ENCODE measurements at regions not wholly inside any gene's neighbourhood (a gene's known extent, or its start where the extent isn't known, plus 50 kb on each side); places are given as distances from the start of the nearest gene placed in this dataset.

DNA sequence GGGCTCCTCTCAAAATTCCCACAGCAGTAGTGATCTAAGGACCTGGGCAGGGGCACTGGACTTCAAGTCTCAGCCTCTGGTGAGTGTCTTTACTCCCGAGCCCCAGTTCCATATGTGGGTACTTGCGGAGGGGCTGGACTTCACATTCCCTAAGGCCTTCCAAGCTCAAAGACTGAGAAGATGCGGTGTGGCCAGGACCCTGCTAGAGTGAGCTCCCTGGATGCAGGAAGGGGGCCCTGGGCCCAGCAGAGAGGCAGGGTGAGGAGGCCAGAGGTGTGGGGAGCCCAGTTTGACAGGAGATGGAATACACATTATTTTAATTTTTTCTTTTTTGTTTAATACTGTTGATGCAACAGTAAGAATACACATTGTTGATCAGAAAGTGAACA, 83.7 kb downstream of the IGLL1 start (continued):
- TF ChIP-seq, protein P1, sequence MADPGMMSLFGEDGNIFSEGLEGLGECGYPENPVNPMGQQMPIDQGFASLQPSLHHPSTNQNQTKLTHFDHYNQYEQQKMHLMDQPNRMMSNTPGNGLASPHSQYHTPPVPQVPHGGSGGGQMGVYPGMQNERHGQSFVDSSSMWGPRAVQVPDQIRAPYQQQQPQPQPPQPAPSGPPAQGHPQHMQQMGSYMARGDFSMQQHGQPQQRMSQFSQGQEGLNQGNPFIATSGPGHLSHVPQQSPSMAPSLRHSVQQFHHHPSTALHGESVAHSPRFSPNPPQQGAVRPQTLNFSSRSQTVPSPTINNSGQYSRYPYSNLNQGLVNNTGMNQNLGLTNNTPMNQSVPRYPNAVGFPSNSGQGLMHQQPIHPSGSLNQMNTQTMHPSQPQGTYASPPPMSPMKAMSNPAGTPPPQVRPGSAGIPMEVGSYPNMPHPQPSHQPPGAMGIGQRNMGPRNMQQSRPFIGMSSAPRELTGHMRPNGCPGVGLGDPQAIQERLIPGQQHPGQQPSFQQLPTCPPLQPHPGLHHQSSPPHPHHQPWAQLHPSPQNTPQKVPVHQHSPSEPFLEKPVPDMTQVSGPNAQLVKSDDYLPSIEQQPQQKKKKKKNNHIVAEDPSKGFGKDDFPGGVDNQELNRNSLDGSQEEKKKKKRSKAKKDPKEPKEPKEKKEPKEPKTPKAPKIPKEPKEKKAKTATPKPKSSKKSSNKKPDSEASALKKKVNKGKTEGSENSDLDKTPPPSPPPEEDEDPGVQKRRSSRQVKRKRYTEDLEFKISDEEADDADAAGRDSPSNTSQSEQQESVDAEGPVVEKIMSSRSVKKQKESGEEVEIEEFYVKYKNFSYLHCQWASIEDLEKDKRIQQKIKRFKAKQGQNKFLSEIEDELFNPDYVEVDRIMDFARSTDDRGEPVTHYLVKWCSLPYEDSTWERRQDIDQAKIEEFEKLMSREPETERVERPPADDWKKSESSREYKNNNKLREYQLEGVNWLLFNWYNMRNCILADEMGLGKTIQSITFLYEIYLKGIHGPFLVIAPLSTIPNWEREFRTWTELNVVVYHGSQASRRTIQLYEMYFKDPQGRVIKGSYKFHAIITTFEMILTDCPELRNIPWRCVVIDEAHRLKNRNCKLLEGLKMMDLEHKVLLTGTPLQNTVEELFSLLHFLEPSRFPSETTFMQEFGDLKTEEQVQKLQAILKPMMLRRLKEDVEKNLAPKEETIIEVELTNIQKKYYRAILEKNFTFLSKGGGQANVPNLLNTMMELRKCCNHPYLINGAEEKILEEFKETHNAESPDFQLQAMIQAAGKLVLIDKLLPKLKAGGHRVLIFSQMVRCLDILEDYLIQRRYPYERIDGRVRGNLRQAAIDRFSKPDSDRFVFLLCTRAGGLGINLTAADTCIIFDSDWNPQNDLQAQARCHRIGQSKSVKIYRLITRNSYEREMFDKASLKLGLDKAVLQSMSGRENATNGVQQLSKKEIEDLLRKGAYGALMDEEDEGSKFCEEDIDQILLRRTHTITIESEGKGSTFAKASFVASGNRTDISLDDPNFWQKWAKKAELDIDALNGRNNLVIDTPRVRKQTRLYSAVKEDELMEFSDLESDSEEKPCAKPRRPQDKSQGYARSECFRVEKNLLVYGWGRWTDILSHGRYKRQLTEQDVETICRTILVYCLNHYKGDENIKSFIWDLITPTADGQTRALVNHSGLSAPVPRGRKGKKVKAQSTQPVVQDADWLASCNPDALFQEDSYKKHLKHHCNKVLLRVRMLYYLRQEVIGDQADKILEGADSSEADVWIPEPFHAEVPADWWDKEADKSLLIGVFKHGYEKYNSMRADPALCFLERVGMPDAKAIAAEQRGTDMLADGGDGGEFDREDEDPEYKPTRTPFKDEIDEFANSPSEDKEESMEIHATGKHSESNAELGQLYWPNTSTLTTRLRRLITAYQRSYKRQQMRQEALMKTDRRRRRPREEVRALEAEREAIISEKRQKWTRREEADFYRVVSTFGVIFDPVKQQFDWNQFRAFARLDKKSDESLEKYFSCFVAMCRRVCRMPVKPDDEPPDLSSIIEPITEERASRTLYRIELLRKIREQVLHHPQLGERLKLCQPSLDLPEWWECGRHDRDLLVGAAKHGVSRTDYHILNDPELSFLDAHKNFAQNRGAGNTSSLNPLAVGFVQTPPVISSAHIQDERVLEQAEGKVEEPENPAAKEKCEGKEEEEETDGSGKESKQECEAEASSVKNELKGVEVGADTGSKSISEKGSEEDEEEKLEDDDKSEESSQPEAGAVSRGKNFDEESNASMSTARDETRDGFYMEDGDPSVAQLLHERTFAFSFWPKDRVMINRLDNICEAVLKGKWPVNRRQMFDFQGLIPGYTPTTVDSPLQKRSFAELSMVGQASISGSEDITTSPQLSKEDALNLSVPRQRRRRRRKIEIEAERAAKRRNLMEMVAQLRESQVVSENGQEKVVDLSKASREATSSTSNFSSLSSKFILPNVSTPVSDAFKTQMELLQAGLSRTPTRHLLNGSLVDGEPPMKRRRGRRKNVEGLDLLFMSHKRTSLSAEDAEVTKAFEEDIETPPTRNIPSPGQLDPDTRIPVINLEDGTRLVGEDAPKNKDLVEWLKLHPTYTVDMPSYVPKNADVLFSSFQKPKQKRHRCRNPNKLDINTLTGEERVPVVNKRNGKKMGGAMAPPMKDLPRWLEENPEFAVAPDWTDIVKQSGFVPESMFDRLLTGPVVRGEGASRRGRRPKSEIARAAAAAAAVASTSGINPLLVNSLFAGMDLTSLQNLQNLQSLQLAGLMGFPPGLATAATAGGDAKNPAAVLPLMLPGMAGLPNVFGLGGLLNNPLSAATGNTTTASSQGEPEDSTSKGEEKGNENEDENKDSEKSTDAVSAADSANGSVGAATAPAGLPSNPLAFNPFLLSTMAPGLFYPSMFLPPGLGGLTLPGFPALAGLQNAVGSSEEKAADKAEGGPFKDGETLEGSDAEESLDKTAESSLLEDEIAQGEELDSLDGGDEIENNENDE (IDR thresholded peaks at IDR 0.05; ENCODE audit: insufficient replicate concordance, low read length) = no peak
- no peak for TF ChIP-seq CBX8 (IDR thresholded peaks at IDR 0.05; ENCODE audit: borderline replicate concordance, low read depth, low read length)

All from H1 (cell line).